H1 (cell line): ENCODE measurements at regions not wholly inside any gene's neighbourhood (a gene's known extent, or its start where the extent isn't known, plus 50 kb on each side); places are given as distances from the start of the nearest gene placed in this dataset.
A peak's percentile ranks its signal among the peaks of the same experiment; 100 is the strongest.

Experiments
- BACH1 ChIP-seq: IDR thresholded peaks from 2 replicates; pipeline ENCODE4 v1.6.1; 2012; ENCODE audit warnings: low read length, improper control_type of control experiment
- SIN3A ChIP-seq, 2 experiments: IDR thresholded peaks in 1 of 2; conservative IDR thresholded peaks in 1 of 2; 2 replicates each; pipeline ENCODE4 v1.6.1; 2011 to 2012; ENCODE audit warnings: low read length in 2 of 2, improper control_type of control experiment in 1 of 2, low read depth in 1 of 2, mild to moderate bottlenecking in 1 of 2
- TAF1 ChIP-seq: IDR thresholded peaks from 2 replicates; pipeline ENCODE4 v1.6.1; 2011; ENCODE audit warnings: mild to moderate bottlenecking, low read depth, low read length
- USF2 ChIP-seq: IDR thresholded peaks from 2 replicates; pipeline ENCODE4 v1.6.1; 2011; ENCODE audit warnings: low read length, improper control_type of control experiment

GRCh38 chr7:66413379-66414114, 208.4 kb downstream of the TPST1 start (continued):
- TF ChIP-seq USF2 (no peak), TAF1 (no peak; the same call in 1 of the 2 replicates), SIN3A (conservative IDR thresholded peaks at IDR 0.05 in 1 of 2, IDR thresholded peaks at IDR 0.05 in 1 of 2; ENCODE audit: low read depth in 1 of 2, low read length in 2 of 2) (peak in 1 of 2 experiments; percentile 86; a peak in 2 of 4 replicates), BACH1 (no peak)
